Astrocyte (in vitro differentiated cells and primary cell): ENCODE measurements at regions not wholly inside any gene's neighbourhood (a gene's known extent, or its start where the extent isn't known, plus 50 kb on each side); places are given as distances from the start of the nearest gene placed in this dataset.

Experiments used
- DNase-seq: peaks from one replicate; pipeline ENCODE4 v3.0.0-alpha.2; 2010; ENCODE audit warnings: low read depth
- FAIRE-seq: peaks from 2 replicates; lab custom pipeline; 2011; peaks lifted over from hg19 to GRCh38; lab: Jason Lieb, UNC
- H2AFZ ChIP-seq: 2 replicates; pipeline ENCODE4 v1.6.0; 2012; ENCODE audit warnings: low read depth, low read length, inconsistent platforms
- H3K27ac ChIP-seq: 2 replicates; pipeline ENCODE4 v1.5.1; 2011; ENCODE audit warnings: low read depth, low read length, inconsistent platforms
- H3K27me3 ChIP-seq: 2 replicates; pipeline ENCODE4 v1.6.0; 2011; ENCODE audit warnings: low read length, inconsistent platforms; ENCODE audit not compliant: insufficient read depth
- H3K36me3 ChIP-seq: 2 replicates; pipeline ENCODE4 v1.5.1; 2011; ENCODE audit warnings: low read length, inconsistent platforms; ENCODE audit not compliant: insufficient read depth
- H3K4me1 ChIP-seq: 2 replicates; pipeline ENCODE4 v1.5.1; 2011; ENCODE audit warnings: low read length, inconsistent platforms; ENCODE audit not compliant: insufficient read depth
- H3K4me2 ChIP-seq: 2 replicates; pipeline ENCODE4 v1.6.0; 2012; ENCODE audit warnings: low read length, inconsistent platforms
- H3K4me3 ChIP-seq: 2 replicates; pipeline ENCODE4 v1.5.1; 2011; ENCODE audit warnings: low read depth, mild to moderate bottlenecking, low read length, inconsistent platforms; ENCODE audit not compliant: insufficient read depth
- H3K79me2 ChIP-seq: 2 replicates; pipeline ENCODE4 v1.6.0; 2012; ENCODE audit warnings: mild to moderate bottlenecking, low read length, inconsistent platforms; ENCODE audit not compliant: insufficient read depth
- H3K9ac ChIP-seq: 2 replicates; pipeline ENCODE4 v1.6.0; 2012; ENCODE audit warnings: mild to moderate bottlenecking, low read length, inconsistent platforms
- H3K9me3 ChIP-seq: 2 replicates; pipeline ENCODE4 v1.5.1; 2012; ENCODE audit warnings: low read depth, mild to moderate bottlenecking, low read length, inconsistent platforms; ENCODE audit not compliant: insufficient read depth
- H4K20me1 ChIP-seq: 2 replicates; pipeline ENCODE4 v1.6.0; 2012; ENCODE audit warnings: low read length, inconsistent platforms; ENCODE audit not compliant: insufficient read depth
- H3K27ac Mint-ChIP-seq: one replicate; pipeline ENCODE4 v1.8.0; 2021; ENCODE audit warnings: mild to moderate bottlenecking, mixed read lengths; ENCODE audit not compliant: unreplicated experiment
- H3K27me3 Mint-ChIP-seq: one replicate; pipeline ENCODE4 v1.8.0; 2021; ENCODE audit warnings: low read depth, mixed read lengths; ENCODE audit not compliant: unreplicated experiment
- H3K36me3 Mint-ChIP-seq: one replicate; pipeline ENCODE4 v1.8.0; 2021; ENCODE audit warnings: low read depth, mixed read lengths; ENCODE audit not compliant: unreplicated experiment
- H3K4me1 Mint-ChIP-seq: one replicate; pipeline ENCODE4 v1.8.0; 2021; ENCODE audit warnings: low read depth, mixed read lengths; ENCODE audit not compliant: unreplicated experiment
- H3K4me3 Mint-ChIP-seq: one replicate; pipeline ENCODE4 v1.8.0; 2021; ENCODE audit warnings: mild to moderate bottlenecking, moderate library complexity, mixed read lengths; ENCODE audit not compliant: unreplicated experiment
- H3K9me3 Mint-ChIP-seq: one replicate; pipeline ENCODE4 v1.8.0; 2021; ENCODE audit warnings: mild to moderate bottlenecking, mixed read lengths; ENCODE audit not compliant: unreplicated experiment
- CTCF ChIP-seq: IDR thresholded peaks from 2 replicates; pipeline ENCODE4 v1.5.1; 2011; ENCODE audit warnings: low read depth, mild to moderate bottlenecking, inconsistent platforms, low read length, moderate library complexity; ENCODE audit not compliant: insufficient read depth
- EZH2 ChIP-seq: IDR thresholded peaks from 2 replicates; pipeline ENCODE4 v1.6.1; 2012; ENCODE audit warnings: mild to moderate bottlenecking, low read length, inconsistent platforms; ENCODE audit not compliant: insufficient read depth

- H3K4me3 Mint-ChIP-seq = no peak overlapping the region
- Histone ChIP-seq H3K36me3 (no peaks in the 10 kb centered on the region), H3K4me2 (no peak overlapping the region), H2AFZ (no peak overlapping the region), H3K27ac (no peak overlapping the region), H3K79me2 (no peaks in the 10 kb centered on the region), H4K20me1 (no peaks in the 10 kb centered on the region), H3K9me3 (peaks cover 14% of the 10 kb centered on the region), H3K9ac (no peak overlapping the region), H3K4me3 (no peak overlapping the region), H3K4me1 (no peaks in the 10 kb centered on the region), H3K27me3 (no peaks in the 10 kb centered on the region)
- H3K27ac Mint-ChIP-seq = no peak overlapping the region
- no peaks in the 10 kb centered on the region for H3K36me3 Mint-ChIP-seq
- FAIRE-seq (no peak), DNase-seq (no peak)
- TF ChIP-seq EZH2 = no peak
- no peak for TF ChIP-seq CTCF
- no peaks in the 10 kb centered on the region for H3K4me1 Mint-ChIP-seq
- H3K9me3 Mint-ChIP-seq = peaks cover 30% of the 10 kb centered on the region
- peaks cover 5% of the 10 kb centered on the region for H3K27me3 Mint-ChIP-seq
Observed at GRCh38 chr18:78892177-78892576, 87.4 kb upstream of the SALL3 start.

GRCh38 chr18:78892721-78893120 lies 86.9 kb upstream of the SALL3 start:
- FAIRE-seq = no peak
- no peak overlapping the region for H3K9ac ChIP-seq
- TF ChIP-seq CTCF (no peak), EZH2 (no peak)
- H3K79me2 ChIP-seq = no peaks in the 10 kb centered on the region
- no peaks in the 10 kb centered on the region for H4K20me1 ChIP-seq
- H3K36me3 Mint-ChIP-seq = peaks cover under 1% of the 10 kb centered on the region
- DNase-seq = no peak
- no peak overlapping the region for H2AFZ ChIP-seq
- no peak overlapping the region for H3K4me2 ChIP-seq
- H3K4me3 ChIP-seq = no peak overlapping the region
- no peaks in the 10 kb centered on the region for H3K4me1 Mint-ChIP-seq
- no peaks in the 10 kb centered on the region for H3K27me3 ChIP-seq
- no peak overlapping the region for H3K4me3 Mint-ChIP-seq
- H3K36me3 ChIP-seq = no peaks in the 10 kb centered on the region
- peaks cover 15% of the 10 kb centered on the region for H3K9me3 ChIP-seq
- H3K9me3 Mint-ChIP-seq = peaks cover 30% of the 10 kb centered on the region
- no peak overlapping the region for H3K27ac Mint-ChIP-seq
- peaks cover 5% of the 10 kb centered on the region for H3K27me3 Mint-ChIP-seq
- no peaks in the 10 kb centered on the region for H3K4me1 ChIP-seq
- no peak overlapping the region for H3K27ac ChIP-seq

GRCh38 chr18:78893281-78894032 lies 86.2 kb upstream of the SALL3 start:
- H3K27ac Mint-ChIP-seq = no peak overlapping the region
- no peaks in the 10 kb centered on the region for H3K4me1 Mint-ChIP-seq
- H3K27me3 ChIP-seq = no peaks in the 10 kb centered on the region
- peaks cover 5% of the 10 kb centered on the region for H3K27me3 Mint-ChIP-seq
- no peak overlapping the region for H3K9ac ChIP-seq
- H3K36me3 Mint-ChIP-seq = peaks cover 2% of the 10 kb centered on the region
- peaks cover 38% of the 10 kb centered on the region for H3K9me3 Mint-ChIP-seq
- no peaks in the 10 kb centered on the region for H3K4me1 ChIP-seq
- H3K4me3 ChIP-seq = no peak overlapping the region
- H3K27ac ChIP-seq = no peak overlapping the region
- H4K20me1 ChIP-seq = no peaks in the 10 kb centered on the region
- DNase-seq (no peak), FAIRE-seq (no peak)
- H3K79me2 ChIP-seq = no peaks in the 10 kb centered on the region
- TF ChIP-seq EZH2 (no peak), CTCF (no peak)
- no peak overlapping the region for H3K4me3 Mint-ChIP-seq
- no peak overlapping the region for H2AFZ ChIP-seq
- H3K4me2 ChIP-seq = no peak overlapping the region
- no peaks in the 10 kb centered on the region for H3K36me3 ChIP-seq
- H3K9me3 ChIP-seq = peaks cover 21% of the 10 kb centered on the region
